Activated CD4-positive, alpha-beta T cell treated with anti-CD3 and anti-CD28 coated beads, Interleukin-2, amount 50 U/mL, for 24 hours (primary cell): ENCODE measurements at regions not wholly inside any gene's neighbourhood (a gene's known extent, or its start where the extent isn't known, plus 50 kb on each side); places are given as distances from the start of the nearest gene placed in this dataset.
"Not testable (repeated sequence)": the region's sequence is repeated elsewhere in the genome, so short reads cannot be mapped to it uniquely, and the experiment has no call there.

Source experiments
- DNase-seq, 2 donors: peaks; one replicate each; pipeline ENCODE4 v3.0.0-alpha.2; 2020; ENCODE audit warnings: low read depth in 1 of 2, low spot score in 1 of 2

- no peak for DNase-seq
Measured at GRCh38 chr2:61632276-61633169, 94.4 kb upstream of the XPO1 start.

GRCh38 chr2:61631321-61631720 is 93.2 kb upstream of the XPO1 start:
- DNase-seq = no peak

GRCh38 chr2:61626827-61627226 is 88.7 kb upstream of the XPO1 start:
- no peak for DNase-seq

GRCh38 chr2:61623747-61624146 is 85.6 kb upstream of the XPO1 start:
- no peak for DNase-seq

- no peak for DNase-seq
Measured at GRCh38 chr2:61620244-61621159, 82.3 kb upstream of the XPO1 start.

- DNase-seq = no peak
Measured at GRCh38 chr2:61619561-61619960, 81.4 kb upstream of the XPO1 start.

- no peak for DNase-seq
Measured at GRCh38 chr2:61617610-61618009, 79.5 kb upstream of the XPO1 start.

- no peak for DNase-seq
Measured at GRCh38 chr2:61605245-61605644, 67.1 kb upstream of the XPO1 start.

GRCh38 chr2:61604433-61604832 is 66.3 kb upstream of the XPO1 start:
- DNase-seq = no peak

- not testable (repeated sequence) for DNase-seq
Measured at GRCh38 chr2:61598515-61599156, 60.5 kb upstream of the XPO1 start.

GRCh38 chr2:61597300-61598289 is 59.4 kb upstream of the XPO1 start:
- no peak for DNase-seq

GRCh38 chr2:61594201-61594600 is 56.0 kb upstream of the XPO1 start:
- DNase-seq = not testable (repeated sequence)

- DNase-seq = not testable (repeated sequence)
Measured at GRCh38 chr2:61593648-61594047, 55.5 kb upstream of the XPO1 start.

GRCh38 chr2:61590214-61590613 is 52.1 kb upstream of the XPO1 start:
- DNase-seq = no peak

GRCh38 chr2:61588566-61588965 is 50.4 kb upstream of the XPO1 start:
- DNase-seq = no peak
